Dermis microvascular lymphatic vessel endothelial cell (primary cell): ENCODE measurements at regions not wholly inside any gene's neighbourhood (a gene's known extent, or its start where the extent isn't known, plus 50 kb on each side); places are given as distances from the start of the nearest gene placed in this dataset.
A peak's percentile ranks its signal among the peaks of the same experiment; 100 is the strongest.

Experiments used
- DNase-seq, 2 donors: peaks; one replicate each; pipeline versions ENCODE4 v3.0.0 to v3.0.0-alpha.2; 2010; ENCODE audit warnings: low read depth in 2 of 2

GRCh38 chr3:107428051-107428858, 51.0 kb downstream of the CCDC54 start:
- DNase-seq, result no peak

GRCh38 chr3:107429320-107430181, 52.3 kb downstream of the CCDC54 start:
- peak; percentile 57 to 79 for DNase-seq

DNA sequence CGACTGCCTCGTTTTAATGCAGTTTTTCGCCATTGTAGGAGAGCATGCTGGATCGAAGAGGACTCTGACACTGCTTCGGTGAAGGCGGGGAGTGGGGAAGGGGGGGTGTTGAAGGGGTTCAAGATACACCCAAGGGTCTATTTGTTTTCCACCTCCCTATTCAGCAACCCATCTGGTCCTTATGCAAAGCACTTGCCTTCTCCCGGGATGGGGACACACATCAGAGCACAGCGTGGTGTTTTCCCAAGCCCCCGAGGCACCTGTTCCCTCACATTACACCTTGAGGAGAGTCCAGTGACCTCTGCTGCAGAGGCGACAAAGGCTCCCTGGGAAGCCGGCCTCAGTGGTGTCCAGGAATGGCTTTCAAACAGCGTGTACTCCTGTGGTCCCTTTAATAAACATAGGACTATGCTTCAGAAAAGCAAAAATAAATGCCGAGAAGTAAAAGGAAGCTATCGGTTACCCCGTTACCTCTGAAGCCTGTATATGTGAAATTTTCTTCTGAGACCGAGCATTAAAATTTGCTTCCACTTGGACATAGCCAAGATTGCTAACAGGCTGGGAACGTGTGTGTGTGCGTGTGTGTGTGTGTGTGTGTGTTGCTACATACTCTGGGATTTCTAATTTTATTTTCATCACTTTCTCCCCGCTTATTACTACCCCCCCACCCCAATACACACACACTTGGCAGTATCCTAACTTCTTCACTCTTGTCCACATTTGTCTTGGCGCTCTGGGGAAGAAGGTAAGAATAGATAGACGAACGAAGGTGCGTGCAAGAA, 53.2 kb downstream of the CCDC54 start:
- DNase-seq, result peak in 1 of 2 donors; percentile 8

DNA sequence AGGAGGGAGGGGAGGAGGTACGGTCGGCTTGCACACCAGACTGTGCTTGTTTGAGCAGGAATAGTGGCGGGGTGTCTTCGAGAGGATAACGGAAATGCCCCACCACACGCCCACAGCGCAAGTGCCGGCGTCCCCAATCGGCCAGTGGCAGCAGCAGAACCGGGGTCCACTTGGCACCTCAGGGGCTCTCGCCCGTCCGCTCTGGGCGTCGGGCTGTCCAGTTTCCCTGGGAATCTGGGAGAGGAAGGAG, 53.7 kb downstream of the CCDC54 start:
- no peak for DNase-seq

DNA sequence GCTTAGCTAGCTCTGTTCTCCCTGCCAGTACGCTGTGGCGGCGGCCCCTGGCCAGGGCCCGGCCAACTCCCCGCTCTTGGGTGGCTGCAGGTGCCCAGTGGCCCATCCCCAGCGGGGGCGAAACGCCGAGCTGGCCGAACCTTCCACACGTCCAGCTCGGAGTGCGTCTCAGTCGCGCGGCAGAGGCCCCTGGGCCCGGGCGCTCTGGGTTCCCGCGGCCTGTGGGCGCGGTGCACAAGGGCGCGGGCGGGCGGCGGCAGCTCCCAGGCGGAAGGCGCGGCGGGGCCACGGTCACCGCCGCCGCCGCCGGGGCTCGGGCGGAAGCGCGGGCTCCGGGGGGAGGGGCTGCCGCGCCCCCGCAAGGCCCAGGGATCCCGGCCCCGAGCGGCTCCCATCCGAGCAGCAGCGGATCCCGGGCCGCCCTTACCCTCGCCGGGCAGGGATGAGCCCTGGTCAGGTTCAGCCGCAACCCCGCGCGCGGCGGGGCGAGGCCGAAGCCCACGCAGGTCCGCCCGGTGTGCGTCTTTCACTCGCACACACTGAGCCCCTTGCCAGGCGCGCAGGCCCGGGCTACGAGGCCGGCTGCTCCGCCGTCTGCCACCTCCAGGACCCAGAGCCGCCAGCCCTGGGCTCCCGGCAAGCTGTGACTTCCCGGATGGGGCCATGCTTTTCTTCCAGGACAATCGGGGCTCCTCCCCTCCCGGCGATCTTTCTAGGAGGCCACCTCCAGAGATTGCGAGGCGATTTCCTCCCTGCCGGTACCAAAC, 54.2 kb downstream of the CCDC54 start:
- peak in 1 of 2 donors; percentile 36 for DNase-seq

DNA sequence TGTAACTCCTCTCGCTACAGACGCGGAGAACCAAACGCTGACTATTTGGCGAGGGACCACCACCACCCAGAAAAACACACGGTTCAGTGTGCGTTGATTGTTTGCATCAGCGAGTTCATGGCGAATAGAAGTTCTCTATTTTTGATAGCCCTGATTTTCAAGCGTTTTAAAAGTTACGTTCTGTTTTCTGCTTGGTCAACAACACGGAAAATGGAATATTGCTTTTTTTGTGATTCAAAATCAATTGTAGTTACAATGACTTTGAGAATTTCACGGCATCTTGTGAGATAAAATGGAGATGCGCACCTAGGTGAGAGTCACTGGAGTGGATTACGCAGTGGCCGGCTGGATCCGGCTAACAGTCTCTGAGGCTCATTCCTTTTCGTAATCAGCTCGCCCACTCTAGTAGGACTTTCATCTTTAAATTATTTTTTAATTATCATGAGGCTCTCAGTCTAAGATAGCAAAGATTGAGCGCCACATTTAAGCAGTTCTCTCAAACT, 54.8 kb downstream of the CCDC54 start:
- no peak for DNase-seq

- no peak for DNase-seq
Measured at GRCh38 chr3:107432646-107433045, 55.4 kb downstream of the CCDC54 start.

DNA sequence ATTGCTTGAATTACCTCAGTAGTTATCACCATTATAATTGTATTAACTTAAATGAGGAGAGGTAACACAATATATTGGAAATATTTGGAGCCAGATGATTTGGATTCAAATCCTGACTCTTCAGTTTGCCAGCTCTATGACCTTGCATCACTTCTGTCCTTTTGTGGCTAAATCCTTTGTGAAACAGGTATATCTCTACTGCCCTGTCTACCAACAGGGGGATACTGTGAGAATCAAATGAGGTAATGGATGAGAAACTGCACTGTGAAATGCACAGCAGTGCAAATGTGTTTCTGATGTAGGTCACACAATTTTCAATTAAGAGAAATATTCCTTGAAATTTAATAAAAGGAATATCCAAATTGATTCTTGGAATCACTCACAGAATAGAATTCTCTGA, 58.8 kb downstream of the CCDC54 start:
- DNase-seq, result no peak

DNA sequence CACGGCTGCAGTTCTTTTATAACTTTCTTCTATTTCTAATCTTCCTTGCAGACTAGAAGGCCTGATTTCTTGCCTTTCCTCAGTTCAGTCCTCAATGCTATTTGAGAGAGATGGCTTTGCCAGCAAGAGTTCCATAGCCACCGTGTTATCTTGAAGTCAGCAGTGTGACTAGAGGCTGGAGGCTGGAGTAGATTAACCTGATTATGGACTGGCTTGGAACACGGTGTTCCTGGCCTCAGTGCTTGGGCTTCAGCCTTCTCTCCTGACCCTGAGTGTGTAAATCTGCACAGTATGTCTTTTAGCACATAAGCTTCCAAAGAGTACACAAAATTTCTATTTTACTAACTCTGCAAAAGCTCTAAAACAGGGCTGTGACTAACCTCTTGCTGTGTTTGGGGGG, 61.4 kb downstream of the CCDC54 start:
- DNase-seq, result no peak

DNA sequence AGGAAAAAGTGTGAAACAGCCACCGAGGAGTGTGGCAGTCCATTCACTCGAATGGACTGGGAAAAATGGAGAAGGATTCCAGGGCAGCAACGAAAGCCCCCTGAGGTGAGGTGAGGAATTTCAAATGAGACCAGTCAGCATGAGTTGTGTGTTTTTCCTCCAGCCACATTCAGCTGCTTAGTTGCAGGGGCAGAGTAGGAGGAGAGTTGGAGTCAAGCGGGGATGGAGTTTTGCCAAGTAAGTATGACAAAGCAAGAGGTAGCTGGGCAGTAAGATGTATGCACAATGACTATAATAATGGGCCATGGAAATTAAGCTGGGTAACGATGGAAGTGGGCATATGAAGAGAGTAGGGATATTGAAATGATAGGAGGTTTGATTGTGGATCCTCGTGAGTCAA, 64.4 kb downstream of the CCDC54 start:
- DNase-seq, result no peak

DNA sequence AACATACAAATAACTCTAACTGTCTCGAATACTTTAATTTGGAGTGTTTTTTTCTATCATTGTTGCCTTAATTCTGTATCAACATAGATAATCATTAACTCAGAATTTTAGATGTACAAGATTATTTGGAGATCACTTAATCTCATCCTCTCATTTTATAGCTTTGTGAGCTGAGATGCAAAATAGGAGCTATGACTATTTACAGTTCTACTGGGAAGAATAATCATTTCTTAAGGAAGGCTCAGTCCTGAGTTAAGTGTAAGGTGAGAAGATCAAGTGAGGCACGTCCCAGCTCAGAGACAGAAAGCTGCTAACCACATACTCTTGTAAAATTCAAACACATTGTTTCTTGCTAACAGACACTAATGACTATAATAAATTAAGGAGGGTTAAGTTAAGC, 66.2 kb downstream of the CCDC54 start:
- DNase-seq, result no peak

DNA sequence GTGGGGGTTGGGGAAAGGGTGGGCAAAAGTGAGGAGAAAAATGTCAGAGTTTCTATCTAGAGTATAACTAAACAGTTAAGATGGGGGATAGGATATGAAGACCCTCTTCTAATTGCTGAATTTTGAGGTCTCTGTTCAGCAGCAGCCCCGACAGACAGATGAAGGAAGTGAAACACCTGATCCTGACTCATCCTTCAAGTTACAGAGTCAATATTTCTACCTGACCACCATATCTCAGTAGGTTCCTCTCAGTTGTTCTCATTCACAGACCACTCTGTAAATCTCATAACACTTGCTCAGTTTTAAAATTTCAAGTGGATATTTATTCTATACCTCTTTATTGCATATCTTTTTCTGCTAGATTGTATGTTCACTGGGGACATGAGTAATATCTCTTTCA, 69.5 kb downstream of the CCDC54 start:
- no peak for DNase-seq

DNA sequence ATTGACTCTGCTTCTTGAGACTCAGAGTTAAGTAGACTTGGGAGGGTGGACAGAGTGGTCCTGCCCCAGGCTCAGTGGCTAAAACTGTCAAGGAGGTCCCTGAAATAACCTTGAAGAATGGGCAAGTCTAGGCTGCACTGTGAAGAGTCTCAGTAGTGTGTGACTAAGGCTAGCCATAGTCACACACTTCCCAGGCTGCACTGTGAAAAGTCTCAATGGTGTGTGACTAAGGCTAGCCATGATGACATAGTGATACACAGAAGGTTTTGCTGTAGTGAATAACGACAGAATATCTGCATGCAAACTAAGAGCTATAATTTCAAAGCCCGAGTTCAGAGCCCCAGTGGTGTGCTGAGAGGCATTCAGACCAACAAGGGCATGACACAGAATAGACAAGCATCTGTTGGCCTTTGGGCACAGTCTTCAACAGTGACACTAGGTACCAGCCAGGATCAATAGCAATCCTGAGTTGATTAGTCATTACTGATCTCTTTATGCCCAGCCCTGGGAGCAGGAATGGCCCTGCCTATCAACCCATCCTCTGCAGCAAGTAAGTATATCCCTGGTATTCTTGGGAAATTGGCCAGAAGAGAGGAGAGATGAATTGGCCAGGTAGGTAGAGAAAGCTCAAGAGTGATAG, 72.4 kb upstream of the BBX start:
- DNase-seq, result no peak

DNA sequence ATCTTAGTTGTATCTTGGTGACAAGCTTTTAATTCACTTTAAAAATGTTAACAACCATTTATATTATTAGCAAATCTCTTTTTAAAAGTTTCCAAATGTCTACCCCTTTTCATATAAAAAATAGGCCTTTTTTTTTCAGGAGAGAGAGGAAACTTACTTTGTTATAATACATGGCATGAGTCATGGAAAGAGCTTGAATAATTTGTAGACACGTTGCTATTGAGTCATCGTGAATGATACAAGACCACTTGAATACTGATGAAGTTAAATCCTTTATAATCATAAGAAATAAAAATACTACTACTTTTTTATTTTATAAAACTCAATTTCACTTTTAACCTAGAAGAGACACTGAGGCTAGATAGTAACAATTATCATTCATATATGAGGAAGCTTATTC, 70.3 kb upstream of the BBX start:
- no peak for DNase-seq

- DNase-seq, result no peak
Measured at GRCh38 chr3:107453504-107453903, 69.3 kb upstream of the BBX start.

- DNase-seq, result no peak
Measured at GRCh38 chr3:107455621-107456020, 67.1 kb upstream of the BBX start.

DNA sequence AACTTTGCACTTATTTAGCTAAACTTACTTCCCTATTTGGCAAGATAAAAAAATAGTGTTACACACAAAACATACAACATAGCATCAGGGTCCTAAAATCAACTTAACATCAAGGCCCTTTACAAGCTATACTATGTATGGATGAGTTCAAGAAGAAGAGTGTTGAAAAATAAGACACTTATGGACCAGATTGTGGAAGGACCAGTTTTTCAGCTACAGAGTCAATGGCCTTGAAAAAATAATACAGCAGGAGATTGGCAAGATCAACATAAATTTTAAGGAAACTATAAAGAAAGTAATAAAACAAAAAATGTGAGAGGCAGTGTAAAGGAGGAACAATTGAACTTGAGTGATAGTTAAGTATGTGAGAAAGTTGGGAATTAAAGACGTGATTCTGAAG, 66.3 kb upstream of the BBX start:
- DNase-seq, result no peak

GRCh38 chr3:107458871-107459270, 63.9 kb upstream of the BBX start:
- DNase-seq, result peak in 1 of 2 donors; percentile 5

DNA sequence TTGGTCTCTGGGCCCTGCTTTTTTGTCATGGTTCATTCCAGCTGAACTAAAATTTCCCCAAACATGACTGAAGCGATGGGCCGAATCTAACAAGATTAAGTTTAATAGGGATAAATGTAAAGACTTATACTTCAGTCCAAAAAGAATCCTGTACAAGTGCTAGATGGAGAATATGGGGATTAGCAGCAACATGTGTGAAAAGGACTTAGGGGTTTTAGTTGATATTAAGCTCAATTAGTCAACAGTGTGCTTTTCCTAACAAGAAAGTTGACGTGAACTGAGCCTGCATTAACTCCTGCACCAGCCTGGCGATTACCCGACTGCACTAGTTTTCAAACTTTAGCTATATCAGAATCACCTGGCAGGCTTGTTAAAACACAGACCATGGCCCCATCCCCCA, 61.0 kb upstream of the BBX start:
- no peak for DNase-seq

DNA sequence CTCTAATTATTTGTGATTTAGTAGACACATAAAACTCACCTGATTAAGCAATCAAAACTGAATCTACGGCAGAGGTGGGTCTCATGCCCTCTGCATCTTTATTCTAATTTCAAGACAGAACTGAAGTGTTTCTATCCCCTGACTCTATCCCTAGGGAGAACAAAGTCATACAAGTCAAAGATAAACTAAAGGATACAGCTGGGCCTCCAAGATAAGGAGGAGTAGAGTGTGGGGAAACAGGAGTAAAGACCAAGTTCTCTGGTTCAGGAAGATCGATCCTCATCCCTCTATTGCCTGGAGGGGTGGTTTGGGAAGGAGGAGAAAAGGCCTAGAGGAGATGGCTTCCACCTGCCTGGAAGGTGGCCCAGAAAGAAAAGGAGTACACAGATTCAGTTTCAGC, 58.7 kb upstream of the BBX start:
- DNase-seq, result no peak

GRCh38 chr3:107465064-107465631, 57.6 kb upstream of the BBX start:
- no peak for DNase-seq
